H54 (cell line): ENCODE measurements at regions not wholly inside any gene's neighbourhood (a gene's known extent, or its start where the extent isn't known, plus 50 kb on each side); places are given as distances from the start of the nearest gene placed in this dataset.

ENCODE experiments used
- DNase-seq: peaks from one replicate; pipeline ENCODE4 v3.0.0; 2011; ENCODE audit warnings: low spot score, mixed read lengths; ENCODE audit not compliant: insufficient read length
- FAIRE-seq: peaks from 3 replicates; lab custom pipeline; 2011; peaks lifted over from hg19 to GRCh38; lab: Jason Lieb, UNC
- POLR2A ChIP-seq: IDR thresholded peaks from 2 replicates; pipeline ENCODE4 v1.6.1; 2011; ENCODE audit warnings: low read depth, mild to moderate bottlenecking, low read length

- FAIRE-seq, result no peak
- no peak for DNase-seq
- no peak for TF ChIP-seq POLR2A
Observed at GRCh38 chr4:17368408-17368807, 143.5 kb downstream of the QDPR start.

GRCh38 chr4:17367201-17367600, 144.7 kb downstream of the QDPR start:
- FAIRE-seq (no peak), DNase-seq (no peak)
- no peak for TF ChIP-seq POLR2A

- no peak for TF ChIP-seq POLR2A
- FAIRE-seq, result no peak
Observed at GRCh38 chr4:17366496-17366895, 145.4 kb downstream of the QDPR start.

GRCh38 chr4:17362430-17362829, 149.5 kb downstream of the QDPR start:
- TF ChIP-seq POLR2A, result no peak
- DNase-seq (no peak), FAIRE-seq (no peak)

More at GRCh38 chr4:17366496-17366895, 145.4 kb downstream of the QDPR start:
- DNase-seq, result no peak

- no peak for DNase-seq
- TF ChIP-seq POLR2A, result no peak
- no peak for FAIRE-seq
Observed at GRCh38 chr4:17358241-17358640, 153.6 kb downstream of the QDPR start.

GRCh38 chr4:17356926-17357325, 155.0 kb downstream of the QDPR start:
- FAIRE-seq (no peak), DNase-seq (no peak)
- TF ChIP-seq POLR2A, result no peak

GRCh38 chr4:17352357-17352756, 159.5 kb downstream of the QDPR start:
- FAIRE-seq (no peak), DNase-seq (no peak)
- TF ChIP-seq POLR2A, result no peak

GRCh38 chr4:17347445-17347844, 164.4 kb downstream of the QDPR start:
- DNase-seq (peak; percentile 3), FAIRE-seq (no peak)
- TF ChIP-seq POLR2A, result no peak

- TF ChIP-seq POLR2A, result no peak
- no peak for FAIRE-seq
Observed at GRCh38 chr4:17339376-17339775, 172.5 kb downstream of the QDPR start.

GRCh38 chr4:17336986-17337385, 174.9 kb downstream of the QDPR start:
- TF ChIP-seq POLR2A, result no peak
- DNase-seq (no peak), FAIRE-seq (no peak)

More at GRCh38 chr4:17339376-17339775, 172.5 kb downstream of the QDPR start:
- no peak for DNase-seq

GRCh38 chr4:17336524-17336961, 175.3 kb downstream of the QDPR start:
- DNase-seq (no peak), FAIRE-seq (no peak)
- TF ChIP-seq POLR2A, result no peak

- no peak for DNase-seq
- no peak for FAIRE-seq
- no peak for TF ChIP-seq POLR2A
Observed at GRCh38 chr4:17336069-17336468, 175.8 kb downstream of the QDPR start.

GRCh38 chr4:17335371-17335770, 176.5 kb downstream of the QDPR start:
- no peak for FAIRE-seq
- TF ChIP-seq POLR2A, result no peak
- DNase-seq, result no peak

- no peak for DNase-seq
- TF ChIP-seq POLR2A, result no peak
- no peak for FAIRE-seq
Observed at GRCh38 chr4:17332478-17332877, 179.4 kb downstream of the QDPR start.

GRCh38 chr4:17329046-17329445, 182.8 kb downstream of the QDPR start:
- FAIRE-seq, result no peak
- no peak for TF ChIP-seq POLR2A

GRCh38 chr4:17328141-17328815, 183.6 kb downstream of the QDPR start:
- DNase-seq, result no peak
- no peak for FAIRE-seq
- no peak for TF ChIP-seq POLR2A

More at GRCh38 chr4:17329046-17329445, 182.8 kb downstream of the QDPR start:
- DNase-seq, result no peak
